K562 (cell line): ENCODE measurements at regions not wholly inside any gene's neighbourhood (a gene's known extent, or its start where the extent isn't known, plus 50 kb on each side); places are given as distances from the start of the nearest gene placed in this dataset.

Source experiments
- ATAC-seq: fragments of 200-7000 bp; cut with Tn5 transposase; 3 replicates; pipeline ENCODE4 v1.9.1; 2020; ENCODE audit warnings: moderate library complexity
- BruUV-seq: library from RNA; stranded (reverse); fragments of 400-500 nt; replicated peaks from 2 replicates; lab custom pipeline; 2021; lab: Mats Ljungman, UMichigan
- CTCF ChIA-PET: fragments of 300-600 bp; formaldehyde crosslinking; extraction: SDS; loops from one replicate; lab custom pipeline; 2021; ENCODE audit warnings: low intra/inter-chr PET ratio; lab: Yijun Ruan, JAX
- POLR2A ChIA-PET: fragments of 300-600, 350-650 bp; sonication (Branson Sonifier 250); formaldehyde crosslinking; extraction: SDS; loops from one replicate; lab custom pipeline; 2021; ENCODE audit warnings: antibody characterized with exemption, inconsistent platforms; lab: Yijun Ruan, JAX
- DNase-seq, 4 experiments: peaks; one replicate each; pipeline versions ENCODE4 v3.0.0 to v3.0.0-alpha.2; 2011 to 2018; ENCODE audit warnings: low spot score in 3 of 4, mixed read lengths in 3 of 4; ENCODE audit errors: extremely low read depth in 1 of 4
- FAIRE-seq: peaks from 2 replicates; lab custom pipeline; 2011; peaks lifted over from hg19 to GRCh38; lab: Jason Lieb, UNC
- H2AFZ ChIP-seq: 2 replicates; pipeline ENCODE4 v1.6.0; 2011; ENCODE audit warnings: low read depth, low read length, control low read depth, inconsistent platforms
- H3K27ac ChIP-seq: fragments of 200-600 bp; 3 replicates; pipeline ENCODE4 v1.8.0; 2011; ENCODE audit warnings: low read depth, mild to moderate bottlenecking, control low read depth, inconsistent platforms, low read length, moderate library complexity, mixed read lengths; ENCODE audit errors: extremely low read depth
- H3K27me3 ChIP-seq, 2 experiments: fragments of 300-600 bp in 1 of 2; 2 replicates in 1 of 2; 3 replicates in 1 of 2; pipeline versions ENCODE4 v1.6.0 to v1.8.0; 2011; ENCODE audit warnings: inconsistent platforms in 2 of 2, low read length in 2 of 2, mild to moderate bottlenecking in 1 of 2, mixed read lengths in 1 of 2, moderate library complexity in 1 of 2; ENCODE audit not compliant: control insufficient read depth in 2 of 2, insufficient read depth in 2 of 2
- H3K36me3 ChIP-seq: fragments of 300-600 bp; 3 replicates; pipeline ENCODE4 v1.8.0; 2011; ENCODE audit warnings: mild to moderate bottlenecking, low read length, inconsistent platforms; ENCODE audit not compliant: control insufficient read depth, insufficient read depth
- H3K4me1 ChIP-seq, 2 experiments: fragments of 200-600 bp in 1 of 2; replicated peaks in 1 of 2; 2 replicates in 1 of 2; 3 replicates in 1 of 2; pipeline versions ENCODE4 v1.5.1 to v1.8.0; 2011; ENCODE audit warnings: inconsistent platforms in 2 of 2, low read length in 2 of 2, mild to moderate bottlenecking in 1 of 2, mixed read lengths in 1 of 2, moderate library complexity in 1 of 2; ENCODE audit not compliant: control insufficient read depth in 2 of 2, insufficient read depth in 2 of 2
- H3K4me2 ChIP-seq: 2 replicates; pipeline ENCODE4 v1.6.1; 2011; ENCODE audit warnings: low read length, control low read depth, inconsistent platforms, mixed read lengths; ENCODE audit not compliant: insufficient read depth
- H3K4me3 ChIP-seq: fragments of 200-600 bp; sonication (generic), shearing (Covaris generic); 2 replicates; pipeline ENCODE4 v1.5.1; 2016; ENCODE audit warnings: control low read depth, inconsistent platforms
- H3K79me2 ChIP-seq: fragments of 200-600 bp; 3 replicates; pipeline ENCODE4 v1.8.0; 2011; ENCODE audit warnings: low read length, inconsistent platforms; ENCODE audit not compliant: control insufficient read depth, insufficient read depth
- H3K9ac ChIP-seq, 2 experiments: 2 replicates each; pipeline versions ENCODE4 v1.6.0 to v1.6.1; 2011; ENCODE audit warnings: low read depth in 2 of 2, low read length in 2 of 2, control low read depth in 1 of 2, inconsistent platforms in 1 of 2, mild to moderate bottlenecking in 1 of 2, mixed read lengths in 1 of 2; ENCODE audit not compliant: insufficient read depth in 1 of 2
- H3K9me1 ChIP-seq: one replicate; pipeline ENCODE4 v1.6.0; 2011; ENCODE audit warnings: inconsistent platforms, mild to moderate bottlenecking, low read length, moderate library complexity; ENCODE audit not compliant: control insufficient read depth, insufficient read depth
- H3K9me3 ChIP-seq: replicated peaks from 2 replicates; pipeline ENCODE4 v1.5.1; 2011; ENCODE audit warnings: low read depth, low read length, inconsistent platforms; ENCODE audit not compliant: control insufficient read depth, insufficient read depth
- H4K20me1 ChIP-seq: replicated peaks from 2 replicates; pipeline ENCODE4 v1.6.1; 2011; ENCODE audit warnings: low read length, inconsistent platforms, mixed read lengths; ENCODE audit not compliant: control insufficient read depth, insufficient read depth
- CGGBP1 ChIP-seq: fragments of 250-450 bp; sonication (Bioruptor Pico); IDR thresholded peaks from 2 replicates; pipeline ENCODE4 v1.9.0; 2021; ENCODE audit warnings: mild to moderate bottlenecking
- CXXC5 ChIP-seq: fragments of 250-450 bp; sonication (Bioruptor Pico); IDR thresholded peaks from 2 replicates; pipeline ENCODE4 v1.8.0; 2022; ENCODE audit warnings: inconsistent platforms, mild to moderate bottlenecking, moderate library complexity
- HNRNPL ChIP-seq: fragments of 200-400 bp; formaldehyde crosslinking; IDR thresholded peaks from 2 replicates; pipeline ENCODE4 v1.6.1; 2017; ENCODE audit warnings: low read depth, mild to moderate bottlenecking, low read length
- SMAD2 ChIP-seq: fragments of 150-350 bp; IDR thresholded peaks from 2 replicates; pipeline ENCODE4 v1.6.1; 2014; ENCODE audit warnings: low read depth, mild to moderate bottlenecking, low read length
- SRSF3 ChIP-seq: fragments of 200-400 bp; formaldehyde crosslinking; IDR thresholded peaks from 2 replicates; pipeline ENCODE4 v1.6.1; 2016; ENCODE audit warnings: mild to moderate bottlenecking, low read length, moderate library complexity; ENCODE audit not compliant: insufficient read depth
- WGBS: fragments of 100-300 bp; shearing (Covaris generic); methylation state at CpG from one replicate; pipeline ENCODE4 v1.1.6; 2016; ENCODE audit warnings: low coverage, mixed read lengths; ENCODE audit not compliant: insufficient coverage; ENCODE audit errors: missing lambda C conversion rate; 5-methylcytosine and 5-hydroxymethylcytosine counted together
- in situ Hi-C: fragments of 300-500 bp; cut with MboI; formaldehyde crosslinking; loops from 4 replicates; pipeline ENCODE4 v1.15.0; 2018; ENCODE audit warnings: inconsistent platforms, mixed read lengths
- intact Hi-C: fragments of 100-400 bp; cut with micrococcal nuclease; formaldehyde crosslinking; loops from 2 replicates; pipeline ENCODE4 v1.14.2; 2022
- TF ChIP-seq, protein P1 (sequence below): sonication (generic); formaldehyde crosslinking; IDR thresholded peaks from 2 replicates; pipeline ENCODE4 v1.8.0; 2022; ENCODE audit warnings: mild to moderate bottlenecking, missing genetic modification reagents
- TF ChIP-seq, protein P2 (sequence below): IDR thresholded peaks from 2 replicates; pipeline ENCODE4 v1.6.1; 2011; ENCODE audit not compliant: insufficient read length; ENCODE audit errors: extremely low read depth

- CTCF ChIA-PET: no interaction called here
Measured at GRCh38 chr22:48980918-48981317, 846.8 kb downstream of the BRD1 start.

More at GRCh38 chr22:48980918-48981317, 846.8 kb downstream of the BRD1 start:
- Histone ChIP-seq H3K4me2 (no peak overlapping the region), H3K27me3 (peaks cover 0 to 16% of the 10 kb centered on the region in 2 experiments; a peak in 2 of 5 replicates), H3K9ac (no peak overlapping the region), H3K9me3 (no peaks in the 10 kb centered on the region)
- FAIRE-seq (no peak), DNase-seq (no peak), ATAC-seq (no peak)
- POLR2A ChIA-PET: no interaction called here
- BruUV-seq: no TSS peak
- intact Hi-C loops: no loop called here
- no peak for TF ChIP-seq CGGBP1 (CRISPR knock-in tag)
- no peak for TF ChIP-seq SMAD2
- TF ChIP-seq CXXC5 (CRISPR knock-in tag): no peak
- no peak for TF ChIP-seq HNRNPL
- TF ChIP-seq, protein P1, sequence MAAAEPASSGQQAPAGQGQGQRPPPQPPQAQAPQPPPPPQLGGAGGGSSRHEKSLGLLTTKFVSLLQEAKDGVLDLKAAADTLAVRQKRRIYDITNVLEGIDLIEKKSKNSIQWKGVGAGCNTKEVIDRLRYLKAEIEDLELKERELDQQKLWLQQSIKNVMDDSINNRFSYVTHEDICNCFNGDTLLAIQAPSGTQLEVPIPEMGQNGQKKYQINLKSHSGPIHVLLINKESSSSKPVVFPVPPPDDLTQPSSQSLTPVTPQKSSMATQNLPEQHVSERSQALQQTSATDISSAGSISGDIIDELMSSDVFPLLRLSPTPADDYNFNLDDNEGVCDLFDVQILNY (CRISPR knock-in tag): no peak
- TF ChIP-seq, protein P2, sequence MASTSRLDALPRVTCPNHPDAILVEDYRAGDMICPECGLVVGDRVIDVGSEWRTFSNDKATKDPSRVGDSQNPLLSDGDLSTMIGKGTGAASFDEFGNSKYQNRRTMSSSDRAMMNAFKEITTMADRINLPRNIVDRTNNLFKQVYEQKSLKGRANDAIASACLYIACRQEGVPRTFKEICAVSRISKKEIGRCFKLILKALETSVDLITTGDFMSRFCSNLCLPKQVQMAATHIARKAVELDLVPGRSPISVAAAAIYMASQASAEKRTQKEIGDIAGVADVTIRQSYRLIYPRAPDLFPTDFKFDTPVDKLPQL: no peak
- TF ChIP-seq SRSF3: no peak
- TF ChIP-seq, all 486 proteins: peak for 0
- Histone ChIP-seq H3K36me3 (no peaks in the 10 kb centered on the region), H3K79me2 (no peaks in the 10 kb centered on the region), H4K20me1 (no peaks in the 10 kb centered on the region), H3K9me1 (no peaks in the 10 kb centered on the region), H3K27ac (no peak overlapping the region), H3K4me1 (no peaks in the 10 kb centered on the region), H3K4me3 (no peak overlapping the region), H2AFZ (no peak overlapping the region)
- WGBS: 2% methylated on average over 10 of the region's 10 CpGs
- in situ Hi-C loops: no loop called here
